Putamen (tissue), 1 donor: ENCODE measurements at regions not wholly inside any gene's neighbourhood (a gene's known extent, or its start where the extent isn't known, plus 50 kb on each side); places are given as distances from the start of the nearest gene placed in this dataset.

Experiments used
- DNase-seq: peaks from one replicate; pipeline ENCODE4 v3.0.0-alpha.2; 2016; ENCODE audit warnings: low spot score

DNA sequence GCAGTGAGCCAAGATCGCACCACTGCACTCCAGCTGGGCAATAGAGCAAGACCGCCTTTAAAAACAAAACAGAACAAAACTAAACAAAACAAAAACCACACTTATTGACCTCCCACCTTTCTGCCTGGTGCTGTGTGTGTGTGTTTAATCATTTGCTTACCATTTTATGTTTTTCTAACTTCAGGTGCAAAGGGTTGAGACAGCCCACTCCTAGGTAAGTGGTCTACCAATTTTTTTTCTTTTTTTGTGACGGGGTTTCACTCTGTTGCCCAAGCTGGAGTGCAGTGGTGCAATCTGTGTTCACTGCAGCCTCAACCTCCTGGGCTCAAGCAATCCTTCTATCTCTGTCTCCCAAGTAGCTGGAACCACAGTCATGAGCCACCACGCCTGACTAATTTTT, 65.8 kb downstream of the SALL1 start:
- DNase-seq, result no peak

GRCh38 chr16:51084074-51084928, 66.8 kb downstream of the SALL1 start:
- DNase-seq, result no peak

DNA sequence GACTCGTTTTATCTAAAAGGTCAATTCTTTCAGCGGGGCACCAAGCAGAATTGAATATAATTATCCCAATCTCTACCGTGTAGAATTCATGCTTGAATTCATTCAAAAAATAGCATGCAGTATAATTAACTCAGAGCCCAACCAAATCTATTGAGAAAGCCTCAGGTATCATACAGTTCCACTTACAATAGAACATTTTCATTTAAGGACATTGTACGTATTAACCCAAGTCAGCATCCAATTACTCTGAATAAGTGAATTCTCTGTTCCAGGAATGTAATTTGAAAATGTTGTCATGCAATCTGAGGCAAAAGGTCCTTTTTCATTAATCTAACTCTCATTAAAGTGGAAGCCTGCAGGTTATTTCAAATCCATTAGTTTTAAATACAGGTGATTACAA, 78.5 kb downstream of the SALL1 start:
- DNase-seq, result no peak

GRCh38 chr16:51071326-51071725, 79.7 kb downstream of the SALL1 start:
- no peak for DNase-seq

DNA sequence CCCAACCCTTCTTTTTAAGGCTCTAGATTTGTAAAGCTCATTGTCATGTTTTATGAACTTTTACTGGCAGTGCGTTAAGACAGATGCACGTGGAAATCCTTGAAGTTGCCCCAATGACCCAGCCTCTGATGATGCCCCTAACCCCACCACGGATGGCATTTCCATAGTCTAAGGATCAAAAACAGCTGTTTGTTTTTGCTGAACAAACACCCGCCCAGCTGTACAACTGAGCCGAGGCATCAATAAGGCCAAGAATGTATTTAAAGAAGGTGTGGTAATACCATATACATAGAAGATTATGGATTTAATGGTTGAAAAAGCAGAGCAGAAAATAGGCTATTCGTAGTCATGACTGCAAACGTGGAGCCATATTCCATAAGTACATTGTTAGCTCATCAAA, 83.7 kb downstream of the SALL1 start:
- no peak for DNase-seq

DNA sequence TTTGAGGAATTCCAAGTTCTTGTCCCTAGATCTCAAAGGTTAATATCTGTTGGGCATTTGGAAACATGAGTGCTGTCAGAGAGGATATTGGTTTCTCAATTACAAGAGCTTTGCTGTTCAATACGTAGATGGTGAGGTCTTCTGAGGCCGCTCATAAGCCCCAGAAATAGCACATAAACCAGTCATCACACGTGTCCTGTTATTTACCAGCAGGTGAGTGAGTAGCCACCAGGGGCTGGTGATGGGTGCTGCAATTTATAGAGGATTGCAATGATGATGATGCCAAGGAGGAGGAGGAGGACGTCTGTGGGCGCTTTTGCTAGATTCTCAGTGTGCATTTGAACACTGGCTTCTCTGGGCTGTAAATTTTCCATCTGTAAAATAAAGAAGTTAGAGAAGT, 89.0 kb downstream of the SALL1 start:
- no peak for DNase-seq

DNA sequence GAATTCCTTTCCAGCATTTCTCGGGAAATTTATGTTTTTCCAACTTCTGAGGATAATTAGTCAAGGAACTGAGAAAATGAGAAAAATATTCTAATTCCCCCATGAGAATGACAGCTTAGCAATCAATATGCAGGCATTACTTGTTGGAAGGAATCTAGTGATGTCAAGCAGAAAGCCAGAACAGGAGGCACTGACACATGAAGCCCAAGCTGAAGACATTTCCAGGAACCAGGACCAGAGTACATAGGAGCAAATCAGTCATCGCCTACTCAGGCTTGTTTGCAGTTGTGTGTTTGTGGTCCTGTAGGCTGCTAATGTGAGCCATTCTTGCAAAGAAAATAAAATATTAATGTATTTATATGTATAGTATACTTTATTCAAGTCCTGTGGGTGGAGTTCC, 89.7 kb downstream of the SALL1 start:
- DNase-seq, result no peak

DNA sequence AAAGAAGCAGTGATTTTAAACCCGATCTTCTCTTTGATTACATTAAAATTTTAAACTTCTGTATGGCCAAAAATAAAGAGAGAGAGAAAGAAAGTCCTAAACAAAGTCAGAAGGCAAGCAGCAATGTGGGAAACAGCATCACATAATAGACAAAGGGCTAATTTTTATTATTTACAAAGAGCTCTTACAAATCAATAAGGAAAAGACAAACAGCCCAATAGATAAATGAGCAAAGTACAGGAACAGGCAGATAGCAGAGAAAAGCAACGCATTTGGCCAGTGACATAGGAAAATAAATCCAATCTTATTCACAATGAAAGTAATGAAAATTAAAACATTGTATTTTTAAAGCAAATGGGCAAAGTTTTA, 93.1 kb downstream of the SALL1 start:
- DNase-seq, result peak; percentile 63

DNA sequence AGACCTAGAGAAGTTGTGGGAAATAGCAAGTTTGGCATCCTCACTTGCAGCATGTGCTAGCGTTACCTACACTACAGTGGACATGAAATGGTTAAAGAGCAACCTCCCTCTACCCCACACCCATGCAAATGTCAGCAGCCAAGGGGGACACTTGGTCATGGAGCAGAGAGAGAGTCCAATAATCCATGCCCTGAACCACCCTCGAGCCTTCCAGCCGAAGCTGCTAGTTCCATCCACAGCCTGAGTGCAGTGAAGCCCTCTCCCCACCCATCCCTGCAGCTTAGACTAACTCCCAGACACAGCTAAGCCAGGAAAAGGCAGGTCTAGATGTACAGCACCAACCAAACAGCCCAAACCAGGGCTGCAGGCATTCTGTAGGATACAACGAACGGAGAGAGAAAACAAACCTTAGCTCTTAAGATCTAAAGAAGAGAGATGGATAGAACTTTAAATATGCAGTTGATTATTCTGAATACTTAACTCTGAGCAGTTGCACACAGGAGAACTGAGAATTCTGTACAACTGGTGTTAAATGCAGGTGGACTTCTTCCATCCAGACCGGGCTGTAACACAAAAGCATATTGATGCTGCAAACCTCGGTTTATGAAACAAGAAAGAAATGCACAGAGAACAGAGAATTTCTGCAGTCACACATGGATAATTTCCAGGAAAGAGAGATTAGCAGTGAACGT, 93.8 kb downstream of the SALL1 start:
- no peak for DNase-seq

- no peak for DNase-seq
Measured at GRCh38 chr16:51056331-51056730, 94.7 kb downstream of the SALL1 start.

- DNase-seq, result no peak
Measured at GRCh38 chr16:51055434-51055833, 95.6 kb downstream of the SALL1 start.

GRCh38 chr16:51053775-51054174, 97.3 kb downstream of the SALL1 start:
- no peak for DNase-seq

- no peak for DNase-seq
Measured at GRCh38 chr16:51051671-51052070, 99.4 kb downstream of the SALL1 start.

DNA sequence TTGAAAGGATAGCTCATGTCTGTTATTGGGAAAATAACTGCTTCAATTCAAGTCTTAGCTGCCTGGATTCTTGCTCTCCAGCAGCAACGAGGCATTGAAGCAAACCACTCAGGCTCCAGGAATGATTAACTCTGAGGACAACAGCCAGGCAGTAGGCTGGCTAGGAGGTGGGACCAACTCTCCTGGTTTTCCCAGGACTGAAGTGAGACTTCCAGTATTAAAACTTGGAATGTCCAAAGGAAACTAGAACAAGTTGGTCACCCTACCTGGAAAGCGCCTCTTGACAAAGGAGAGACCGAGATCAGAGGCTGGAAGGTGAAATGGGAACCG, 100.7 kb downstream of the SALL1 start:
- DNase-seq, result no peak

- DNase-seq, result no peak
Measured at GRCh38 chr16:51049678-51050376, 101.2 kb downstream of the SALL1 start.

DNA sequence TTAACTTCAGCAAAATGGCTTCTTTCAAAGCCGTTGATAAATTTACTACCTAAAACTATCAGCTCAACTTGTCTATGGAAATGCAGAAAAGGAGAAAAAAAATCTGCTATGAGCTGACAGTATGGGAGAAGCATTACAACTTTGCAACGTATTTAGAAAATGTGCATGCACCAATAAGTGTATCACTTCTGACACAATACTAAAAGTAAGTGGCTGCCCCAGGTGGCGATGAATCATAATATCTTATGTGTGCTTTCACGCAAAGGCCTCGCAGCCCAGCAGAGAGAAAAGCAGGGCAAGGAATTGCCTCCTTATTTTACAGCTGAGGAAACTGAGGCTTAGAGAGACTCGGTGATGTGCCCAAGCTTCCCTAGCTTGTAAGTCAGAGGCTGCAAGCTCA, 101.8 kb downstream of the SALL1 start:
- no peak for DNase-seq

DNA sequence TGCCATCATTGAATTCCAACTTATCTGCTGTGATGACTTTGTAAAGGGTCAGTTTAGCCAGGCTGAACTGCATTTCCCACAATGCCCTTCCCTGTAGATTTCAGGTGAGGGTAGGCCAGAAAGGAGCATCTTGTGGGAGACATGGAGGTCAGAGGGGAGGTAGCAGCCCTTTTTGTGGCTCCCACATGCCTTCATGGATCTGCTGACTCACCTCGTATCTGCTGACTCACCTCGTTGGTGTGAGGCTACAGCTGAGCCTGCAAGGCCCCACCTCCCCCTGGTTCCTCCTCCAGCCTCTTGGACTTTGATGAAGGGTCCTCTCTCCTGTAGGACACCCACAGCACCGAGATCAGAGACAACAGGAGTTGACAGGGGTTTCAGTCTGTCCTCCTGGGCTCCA, 102.5 kb downstream of the SALL1 start:
- no peak for DNase-seq

- no peak for DNase-seq
Measured at GRCh38 chr16:51045794-51046193, 105.3 kb downstream of the SALL1 start.

- no peak for DNase-seq
Measured at GRCh38 chr16:51045186-51045585, 105.9 kb downstream of the SALL1 start.

DNA sequence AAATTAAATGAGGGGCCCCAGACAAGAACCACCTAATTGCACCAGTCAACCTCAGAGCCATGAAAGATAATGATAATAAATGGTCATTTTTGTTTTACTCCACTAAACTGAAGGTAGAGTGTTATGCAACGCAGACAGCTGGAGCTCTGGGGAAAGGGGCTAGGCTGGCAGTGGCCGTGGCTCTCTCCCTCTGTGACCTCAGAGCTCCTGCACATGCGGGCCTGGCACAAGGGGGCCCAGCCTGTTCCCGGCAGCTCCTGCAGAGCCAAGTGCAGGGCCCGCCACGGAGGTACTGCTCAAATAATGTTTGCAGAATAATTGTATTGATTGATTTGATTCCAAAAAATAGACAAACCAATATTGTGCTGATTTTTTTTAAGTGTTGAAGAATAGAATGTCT, 109.5 kb downstream of the SALL1 start:
- DNase-seq, result no peak

DNA sequence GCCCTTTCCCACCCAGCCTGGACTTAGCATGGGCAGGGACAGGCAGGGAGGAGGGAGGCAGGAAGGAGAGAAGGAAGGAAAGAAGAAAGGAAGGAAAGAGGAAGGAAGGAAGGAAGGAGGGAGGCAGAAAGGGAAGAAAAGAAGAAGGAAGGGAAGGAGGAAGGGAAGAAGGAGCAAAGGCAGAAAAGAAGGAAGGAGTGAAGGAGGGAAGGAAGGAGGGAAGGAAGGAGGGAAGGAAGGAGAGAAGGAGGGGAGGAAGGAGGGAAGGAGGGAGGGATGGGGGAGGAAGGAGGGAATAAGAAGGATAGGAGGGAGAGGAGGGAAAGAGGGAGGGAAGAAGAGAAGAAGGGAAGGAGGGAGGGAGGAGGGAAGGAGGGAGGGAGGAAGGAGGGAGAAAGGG, 110.4 kb downstream of the SALL1 start:
- no peak for DNase-seq

- DNase-seq, result no peak
Measured at GRCh38 chr16:51039638-51040331, 111.3 kb downstream of the SALL1 start.

DNA sequence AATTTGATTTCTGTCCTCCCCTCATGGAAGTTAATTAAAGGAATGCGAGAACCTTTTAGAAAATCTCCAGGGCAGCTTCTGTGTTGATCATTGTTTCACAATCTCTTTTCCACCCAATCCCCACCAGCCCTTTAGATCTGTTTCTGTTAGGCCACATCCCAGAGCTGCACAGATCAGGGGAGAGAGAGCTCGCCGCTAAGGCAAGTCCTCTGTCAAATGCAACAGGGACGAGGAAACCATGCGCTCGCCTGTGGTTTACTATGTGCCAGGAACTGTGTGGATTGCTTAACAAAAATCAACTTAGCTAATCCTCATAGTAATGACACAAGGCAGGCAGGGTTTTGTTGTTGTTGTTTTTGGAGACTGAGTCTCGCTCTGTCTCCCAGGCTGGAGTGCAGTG, 115.4 kb downstream of the SALL1 start:
- DNase-seq, result no peak
